Activated CD4-positive, CD25-positive, alpha-beta regulatory T cell (primary cell): ENCODE measurements at regions not wholly inside any gene's neighbourhood (a gene's known extent, or its start where the extent isn't known, plus 50 kb on each side); places are given as distances from the start of the nearest gene placed in this dataset.

Source experiments
- DNase-seq, 4 experiments: peaks; one replicate each; lab custom pipeline; 2025; lab: John Stamatoyannopoulos, UW

DNA sequence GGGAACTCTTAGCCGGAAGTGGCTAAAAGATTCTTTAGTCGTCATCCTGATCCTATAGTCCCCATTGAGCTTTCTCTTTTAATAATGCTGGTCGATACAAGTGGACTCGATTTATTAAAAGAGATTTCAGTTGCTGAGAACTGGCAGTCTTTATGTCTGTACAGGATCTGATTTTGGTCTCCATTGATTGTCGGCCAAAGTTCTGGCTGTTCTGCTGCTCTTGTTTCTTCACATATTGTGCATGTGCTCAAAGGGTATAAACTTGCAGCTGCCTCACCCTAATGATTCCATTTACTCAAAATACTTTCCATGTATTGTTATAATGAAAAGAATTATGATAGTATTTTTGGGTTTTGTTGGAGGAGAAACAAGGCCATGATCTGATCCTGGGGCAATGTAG is 100.7 kb upstream of the CTTNBP2 start:
- no peak for DNase-seq

DNA sequence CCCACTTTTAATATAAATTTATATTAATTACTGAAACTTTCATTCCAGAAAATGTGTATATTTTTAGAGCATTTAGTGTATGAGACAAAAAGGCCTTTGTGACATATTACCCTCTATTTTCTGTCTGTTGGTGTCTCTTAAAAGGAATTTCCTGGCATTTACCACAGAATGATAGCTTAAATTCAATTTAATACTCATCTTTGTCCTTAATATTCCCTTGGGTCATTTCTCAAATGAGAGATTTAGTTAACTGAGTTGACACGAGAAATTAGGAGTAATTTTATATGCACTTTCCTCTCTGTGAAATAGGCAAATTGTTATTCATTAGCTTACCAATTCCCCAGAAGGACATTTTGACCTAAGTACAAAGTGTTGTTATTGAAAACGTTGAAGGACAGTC is 101.7 kb upstream of the CTTNBP2 start:
- no peak for DNase-seq

DNA sequence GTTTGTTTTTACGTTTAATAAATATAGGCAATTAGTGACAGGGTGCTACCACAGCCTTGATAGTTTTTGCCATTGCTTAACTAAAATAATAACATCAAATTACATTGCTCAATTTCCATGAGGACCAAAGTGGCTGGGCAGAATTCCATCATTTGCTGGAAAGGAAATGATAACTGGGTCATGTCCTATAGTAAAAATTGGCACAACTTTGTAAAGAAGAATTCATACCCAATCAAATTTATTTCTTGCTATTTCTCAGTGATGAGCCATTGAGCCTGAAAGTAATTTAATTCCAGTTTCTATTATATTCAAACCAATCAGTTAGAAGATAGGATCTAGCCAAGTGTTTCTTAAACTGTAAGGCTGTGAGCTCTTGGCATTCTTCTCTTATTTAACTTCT is 102.2 kb upstream of the CTTNBP2 start:
- DNase-seq: no peak

DNA sequence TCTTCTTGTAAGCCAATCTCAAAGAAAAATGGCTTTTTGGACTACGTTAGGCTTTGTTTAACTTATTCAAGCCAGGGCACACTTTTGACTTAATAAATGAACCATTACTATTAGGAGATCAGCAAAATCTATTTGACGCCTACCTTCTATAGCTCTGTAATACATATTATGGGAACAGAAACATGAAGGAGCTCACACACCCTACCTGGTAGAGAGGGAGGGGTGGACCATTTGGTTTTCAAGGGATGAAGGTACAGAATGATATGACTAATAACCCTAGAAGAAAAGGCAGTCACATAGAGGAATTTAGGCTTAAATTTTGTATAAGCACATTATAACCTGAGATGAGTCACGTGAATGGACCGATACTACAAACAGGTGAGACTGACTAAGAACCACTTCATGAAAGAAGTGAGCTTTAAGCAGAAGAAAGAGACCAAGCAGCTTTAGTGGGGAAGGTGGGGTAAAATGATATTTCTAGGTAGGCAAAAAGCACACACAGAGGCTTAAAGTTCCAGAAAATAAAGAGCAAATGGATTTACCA is 106.8 kb upstream of the CTTNBP2 start:
- DNase-seq: no peak

DNA sequence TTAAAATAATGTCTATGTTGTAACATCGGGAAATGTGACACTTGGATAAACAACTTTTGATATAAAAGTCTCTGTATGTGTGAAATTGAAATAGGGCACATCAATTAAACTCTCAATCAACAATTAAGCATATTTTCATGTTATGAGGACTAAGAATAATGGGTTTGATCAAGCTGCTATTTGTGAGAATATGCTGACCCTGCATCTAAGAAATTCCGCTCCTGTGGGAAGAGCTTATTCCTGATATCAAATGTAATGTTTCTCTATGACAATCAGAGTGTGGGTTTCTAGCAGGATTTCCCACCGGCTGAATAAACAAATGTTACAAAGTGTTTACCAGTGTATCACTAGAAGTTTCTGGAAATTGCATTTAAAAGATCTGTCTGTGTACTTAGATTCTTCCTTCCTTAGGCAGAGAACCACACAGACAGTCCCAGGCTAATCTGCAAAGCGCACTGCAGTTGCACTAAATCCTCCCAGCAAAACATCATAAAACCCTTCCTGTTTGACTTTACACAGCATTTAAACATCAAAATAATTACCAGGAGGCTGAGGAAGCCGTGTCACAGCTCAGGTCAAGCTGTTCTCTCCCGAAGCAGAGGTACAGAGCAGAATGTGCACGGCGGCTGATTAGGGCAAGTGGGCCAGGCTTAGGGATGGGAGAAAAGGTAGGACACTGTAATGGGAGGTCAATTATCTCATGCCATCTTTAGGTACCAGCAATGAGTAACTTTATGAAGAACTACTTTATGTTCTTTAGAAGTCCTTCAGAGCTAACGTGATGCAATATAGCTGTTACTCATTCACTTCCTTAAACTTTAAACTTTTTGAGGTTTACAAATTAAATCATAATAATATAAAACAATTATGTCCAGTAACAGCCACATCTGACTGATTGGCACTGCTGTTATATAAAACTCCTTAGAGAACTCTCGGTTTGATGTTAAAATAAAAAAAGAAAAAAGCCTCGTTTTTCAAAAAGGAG is 109.1 kb upstream of the CTTNBP2 start:
- no peak for DNase-seq

DNA sequence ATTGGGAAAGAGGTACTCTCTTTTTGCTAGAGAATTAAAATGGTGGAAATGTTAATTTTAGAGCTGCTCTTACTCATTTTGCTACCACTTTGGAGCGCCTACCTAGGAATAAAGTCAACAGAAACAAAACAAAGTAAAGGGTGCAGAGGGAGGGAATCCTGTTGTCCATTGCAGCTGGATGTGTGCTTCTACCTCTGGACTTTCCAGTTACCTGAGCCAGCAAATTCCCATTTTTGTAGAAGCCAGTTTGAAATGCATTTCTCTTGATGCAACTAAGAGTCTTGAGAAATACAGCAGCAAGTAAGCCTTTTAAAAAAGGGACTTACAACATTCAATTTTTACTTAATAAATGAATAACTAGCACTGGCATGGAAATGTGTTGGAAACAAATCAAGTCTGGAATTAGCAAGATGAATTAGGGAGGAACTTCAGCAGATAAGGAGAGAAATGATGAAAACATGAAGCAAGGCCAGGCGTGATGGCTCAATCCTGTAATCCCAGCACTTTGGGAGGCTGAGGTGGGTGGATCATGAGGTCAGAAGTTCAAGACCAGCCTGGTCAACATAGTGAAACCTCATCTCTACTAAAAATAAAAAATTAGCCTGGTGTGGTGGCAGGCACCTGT is 113.5 kb upstream of the CTTNBP2 start:
- no peak for DNase-seq

DNA sequence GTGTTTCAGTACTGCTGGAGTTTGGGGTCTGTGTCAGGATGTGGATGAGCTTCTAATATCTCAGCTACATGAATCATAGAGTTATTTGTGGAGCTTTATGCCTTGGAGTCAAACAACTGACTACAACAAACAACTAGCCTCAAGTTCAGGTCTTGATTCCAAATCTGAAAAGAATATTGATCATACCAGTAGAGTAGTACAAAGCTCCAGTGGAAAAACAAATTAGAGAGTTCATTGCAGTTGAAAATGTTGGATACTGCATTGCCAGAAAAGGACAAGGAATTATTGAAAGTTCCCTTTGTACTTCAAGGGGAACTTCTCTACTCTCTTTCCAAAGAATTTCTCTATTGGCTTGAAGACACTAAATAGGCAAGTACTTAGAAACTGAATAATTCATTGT is 117.6 kb upstream of the CTTNBP2 start:
- no peak for DNase-seq

DNA sequence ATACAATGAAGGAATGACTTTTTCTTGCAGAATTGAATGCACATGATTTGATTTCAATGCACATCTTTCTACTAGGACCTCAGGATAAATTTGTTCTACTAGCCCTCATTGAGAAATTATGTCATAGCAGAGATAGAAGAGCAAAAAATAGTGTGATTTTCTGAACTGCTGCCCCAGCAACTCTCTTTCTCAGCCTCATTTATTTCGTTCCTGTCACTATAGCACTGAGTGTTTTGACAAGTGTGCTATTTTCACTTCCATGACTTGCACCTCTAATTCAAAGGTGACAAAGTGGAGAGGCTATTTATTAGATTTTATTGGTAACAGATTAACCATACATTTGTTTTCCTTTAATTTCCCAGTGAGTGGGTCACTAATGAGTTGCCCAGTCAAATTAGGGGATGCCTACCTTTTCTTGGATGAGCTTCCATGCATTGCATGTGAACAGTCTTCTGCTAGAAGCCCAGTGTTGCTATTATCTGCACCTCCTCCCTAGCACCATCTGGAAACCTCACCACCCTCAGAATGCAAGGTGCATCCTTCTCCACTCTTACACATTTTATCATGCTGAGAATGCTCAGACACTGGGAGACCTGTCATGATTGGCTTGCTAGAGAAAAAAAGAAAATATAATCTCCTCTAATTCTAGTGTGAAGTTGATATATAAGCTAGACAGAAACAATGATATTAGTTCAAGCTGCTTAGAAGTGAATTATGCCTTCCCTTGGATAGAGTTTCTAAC is 119.6 kb upstream of the CTTNBP2 start:
- DNase-seq: no peak

DNA sequence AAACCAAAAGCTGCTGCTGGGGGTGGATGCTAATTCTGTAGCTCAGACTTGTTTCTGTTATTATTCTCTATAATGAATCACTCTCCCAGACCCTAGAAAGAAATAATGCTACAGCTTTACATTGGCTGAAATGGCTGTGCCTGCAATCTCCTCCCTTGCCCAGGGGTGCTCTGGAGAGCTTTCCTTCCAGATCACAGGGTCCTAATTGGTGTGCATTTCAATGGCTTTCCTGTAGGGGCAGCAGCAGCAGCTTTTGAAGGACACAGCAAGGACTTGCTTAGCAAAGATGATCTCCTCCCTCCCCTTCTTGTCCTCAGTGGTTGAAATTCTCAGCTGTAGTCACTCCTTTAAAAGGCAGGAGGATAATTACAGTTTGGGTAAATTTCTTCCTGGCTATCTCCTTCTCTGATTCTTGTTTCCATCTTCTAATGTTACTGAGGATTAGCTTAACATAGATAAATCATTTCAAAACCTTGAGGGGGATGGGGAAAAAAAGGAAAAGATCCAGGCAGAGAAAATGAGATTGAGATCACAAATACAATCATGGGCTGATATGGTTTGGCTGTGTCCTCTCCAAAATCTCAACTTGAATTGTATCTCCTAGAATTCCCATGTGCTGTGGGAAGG is 120.2 kb upstream of the CTTNBP2 start:
- no peak for DNase-seq

DNA sequence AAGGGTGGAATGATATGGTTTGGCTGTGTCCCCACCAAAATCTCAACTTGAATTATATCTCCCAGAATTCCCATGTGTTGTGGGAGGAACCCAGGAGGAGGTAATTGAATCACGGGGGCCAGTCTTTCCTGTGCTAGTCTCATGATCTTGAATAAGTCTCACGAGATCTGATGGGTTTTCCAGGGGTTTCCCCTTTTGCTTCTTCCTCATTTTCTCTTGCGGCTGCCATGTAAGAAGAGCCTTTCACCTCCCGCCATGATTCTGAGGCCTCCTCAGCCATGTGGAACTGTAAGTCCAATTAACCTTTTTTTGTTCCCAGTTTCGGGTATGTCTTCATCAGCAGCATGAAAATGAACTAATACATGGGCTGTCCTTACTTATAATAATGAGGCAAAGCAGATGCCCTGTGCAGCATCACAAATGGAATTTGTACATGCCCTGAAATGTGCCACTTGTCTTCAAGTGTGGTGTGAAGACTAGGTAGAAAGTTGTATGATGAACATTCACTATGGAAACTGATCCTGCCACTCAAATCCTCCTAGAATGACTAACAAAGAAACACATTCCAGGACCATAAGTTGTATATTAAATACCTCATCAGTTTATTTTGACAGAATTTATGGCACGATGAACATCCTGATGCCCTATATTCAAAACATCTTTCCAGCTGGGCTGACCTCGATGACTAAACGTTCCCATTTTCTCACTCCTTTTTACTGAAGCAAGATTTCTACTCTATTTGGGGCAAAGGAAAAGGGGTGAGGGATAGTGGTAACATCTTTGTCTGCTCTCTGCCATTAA is 122.8 kb upstream of the CTTNBP2 start:
- no peak for DNase-seq

DNA sequence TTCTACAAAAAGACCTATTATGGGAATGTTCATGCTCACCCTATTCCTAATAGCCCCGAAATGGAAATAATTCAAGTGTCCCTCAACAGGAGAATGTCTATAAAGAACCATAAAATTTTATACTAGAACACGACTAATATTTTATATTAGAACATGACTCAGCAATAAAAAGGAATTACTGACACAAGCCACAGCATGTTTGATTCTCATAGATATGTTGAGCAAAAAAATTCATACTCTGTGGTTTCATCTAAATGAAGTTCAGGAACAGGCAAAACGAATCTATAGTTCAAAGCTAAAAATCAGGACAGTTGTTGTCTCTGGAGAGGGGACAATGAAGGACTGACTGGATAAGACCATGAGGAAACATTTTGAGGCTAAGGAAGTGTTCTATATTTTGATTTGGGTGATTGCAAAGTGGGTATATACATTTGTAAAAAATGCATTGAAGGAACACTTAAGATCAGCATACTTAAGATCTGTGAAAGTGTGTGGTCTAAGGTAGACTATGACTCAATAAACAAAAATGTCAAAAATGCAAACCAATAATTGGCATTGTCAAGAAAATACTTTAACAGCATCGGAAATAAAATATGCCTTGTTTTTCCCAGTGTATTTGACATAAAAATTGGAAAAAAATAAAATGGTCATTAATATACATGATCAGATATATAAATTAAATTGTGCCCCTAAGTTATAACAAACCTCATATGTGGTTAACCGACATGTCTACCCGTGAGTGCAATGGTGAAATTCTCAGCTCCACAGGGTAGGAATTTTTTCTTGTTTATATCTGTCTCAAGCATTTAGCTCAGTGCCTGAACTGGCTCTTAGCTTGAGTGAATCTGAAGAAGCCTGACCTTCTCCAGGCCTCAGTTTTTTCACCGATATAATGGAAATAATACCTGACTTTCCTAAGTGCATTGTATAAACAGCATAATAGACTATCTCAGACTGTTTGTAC is 124.9 kb upstream of the CTTNBP2 start:
- DNase-seq: no peak

DNA sequence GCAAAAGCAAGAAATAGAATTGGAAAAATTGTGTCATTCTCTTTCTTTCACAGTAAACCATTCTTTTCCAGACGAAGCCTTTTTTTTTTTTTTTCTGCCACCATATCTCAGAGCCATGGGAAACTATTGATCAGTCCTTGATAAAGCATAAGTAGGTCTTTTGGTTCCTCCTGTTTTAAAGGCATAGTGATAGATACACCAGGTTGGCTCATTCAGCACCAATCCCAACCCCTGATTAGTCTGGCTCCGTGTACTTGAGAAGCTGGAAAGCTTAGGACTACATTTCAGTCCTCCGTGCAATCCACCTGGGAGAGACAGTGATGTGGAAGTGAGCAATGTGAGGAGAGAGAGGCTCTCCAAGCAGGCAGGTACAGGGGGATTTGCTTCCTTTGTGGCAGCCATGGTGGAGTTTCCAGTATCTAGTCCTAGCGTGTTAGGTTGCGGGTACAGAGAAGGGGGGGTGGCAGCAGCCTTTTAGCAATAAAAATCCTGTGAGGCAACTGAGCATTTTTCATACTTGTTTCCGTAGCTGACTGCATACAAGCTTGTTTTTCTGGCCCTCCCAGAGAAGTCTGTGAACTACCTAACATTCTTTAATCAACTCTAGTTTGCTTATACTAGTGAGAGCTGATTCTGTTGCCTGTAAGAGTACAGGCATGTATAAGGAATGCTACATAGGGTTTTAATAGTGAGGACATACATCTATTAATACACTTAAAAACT is 127.4 kb upstream of the CTTNBP2 start:
- no peak for DNase-seq

DNA sequence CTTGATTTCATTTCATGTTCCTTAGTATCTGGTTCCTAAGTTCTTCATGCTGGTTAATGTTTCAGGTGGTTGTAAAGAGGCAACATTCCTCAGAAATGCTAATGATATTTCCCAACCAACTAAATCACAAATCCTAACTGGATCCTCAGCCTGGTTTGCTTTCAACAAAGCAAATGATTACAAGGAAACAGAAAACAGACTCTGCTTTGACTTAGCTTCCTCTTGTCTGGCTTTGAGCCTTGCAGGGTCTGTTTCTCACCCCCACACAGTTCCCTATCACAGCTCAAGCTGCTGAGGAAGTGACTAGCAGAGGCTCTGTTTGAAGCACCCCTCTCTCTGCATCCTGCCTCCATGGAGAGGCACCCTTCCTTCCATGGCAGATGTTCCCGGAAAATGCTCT is 130.2 kb upstream of the CTTNBP2 start:
- DNase-seq: no peak

DNA sequence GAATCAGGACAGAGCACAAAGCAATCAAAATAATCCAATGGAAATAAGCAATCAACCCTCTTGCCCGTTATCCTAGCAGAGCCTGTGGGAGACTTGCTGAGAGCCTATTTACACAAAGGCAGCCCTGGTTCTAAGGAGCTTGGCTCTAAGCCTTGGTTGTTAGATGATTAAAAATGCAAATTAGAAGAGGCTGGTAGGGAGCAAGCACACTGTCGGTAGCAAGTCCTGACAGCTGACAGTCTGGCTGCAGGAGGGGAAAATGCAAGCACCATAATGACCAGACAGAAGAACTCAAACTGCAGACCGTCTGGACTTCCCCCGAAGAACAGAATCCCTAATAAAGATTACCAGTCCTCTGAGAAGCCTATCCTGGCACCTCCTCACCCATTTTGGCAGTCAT is 131.8 kb upstream of the CTTNBP2 start:
- DNase-seq: no peak

DNA sequence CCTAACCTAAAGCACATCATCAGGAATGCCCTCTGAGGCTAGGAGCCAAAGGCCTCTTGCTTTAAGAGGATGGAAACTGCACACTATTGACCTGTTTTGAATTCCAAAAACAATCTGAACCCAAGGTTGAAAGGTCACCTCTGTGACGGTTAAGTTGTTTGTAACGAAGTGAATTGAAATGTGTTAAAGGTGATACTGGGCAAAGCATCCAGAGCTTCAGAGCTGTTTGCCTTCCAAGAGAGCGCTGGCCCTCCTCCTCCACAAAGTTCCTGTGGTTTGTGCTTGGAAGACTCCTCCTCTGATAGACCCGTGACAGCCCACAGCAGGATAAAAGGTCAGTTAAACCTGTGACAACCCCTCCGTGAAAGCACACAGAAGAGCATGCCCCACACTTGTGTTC is 133.7 kb upstream of the CTTNBP2 start:
- no peak for DNase-seq

DNA sequence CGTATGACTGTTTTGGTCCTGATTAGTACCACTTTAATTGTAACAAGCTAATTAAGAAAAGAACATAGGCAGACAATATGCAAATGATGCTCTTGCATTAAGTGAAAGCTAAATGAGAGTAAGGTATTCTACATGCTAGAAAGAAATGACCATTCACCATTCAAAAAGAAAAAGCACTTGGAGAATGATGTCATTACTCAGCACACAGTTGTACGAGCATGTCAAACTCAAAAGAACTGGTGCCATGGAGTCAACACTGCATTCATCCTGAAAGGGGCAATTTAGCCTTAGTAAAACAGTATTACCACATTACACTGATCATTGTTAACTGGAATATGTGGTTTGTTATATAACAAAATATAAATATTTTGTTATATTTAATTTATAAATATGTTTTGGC is 136.2 kb upstream of the CTTNBP2 start:
- DNase-seq: no peak

DNA sequence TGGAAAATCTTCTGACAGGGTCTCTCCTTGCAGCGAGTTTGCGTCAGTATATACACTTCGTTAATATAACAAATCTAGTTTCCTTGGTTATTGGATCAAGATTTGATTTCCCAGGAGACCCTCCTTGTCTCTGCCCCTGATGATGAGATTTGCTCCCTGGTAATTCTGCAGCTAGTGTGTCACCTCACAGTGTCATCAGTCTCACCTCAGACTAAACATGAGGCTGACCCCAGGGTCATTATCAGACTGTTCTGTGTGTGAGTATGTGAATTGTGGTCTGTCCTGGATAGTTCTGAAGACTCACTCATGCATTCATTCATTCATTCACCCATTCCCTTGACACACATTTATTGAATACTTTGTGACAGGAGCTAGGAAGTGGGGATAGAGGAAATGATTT is 138.4 kb upstream of the CTTNBP2 start:
- no peak for DNase-seq

DNA sequence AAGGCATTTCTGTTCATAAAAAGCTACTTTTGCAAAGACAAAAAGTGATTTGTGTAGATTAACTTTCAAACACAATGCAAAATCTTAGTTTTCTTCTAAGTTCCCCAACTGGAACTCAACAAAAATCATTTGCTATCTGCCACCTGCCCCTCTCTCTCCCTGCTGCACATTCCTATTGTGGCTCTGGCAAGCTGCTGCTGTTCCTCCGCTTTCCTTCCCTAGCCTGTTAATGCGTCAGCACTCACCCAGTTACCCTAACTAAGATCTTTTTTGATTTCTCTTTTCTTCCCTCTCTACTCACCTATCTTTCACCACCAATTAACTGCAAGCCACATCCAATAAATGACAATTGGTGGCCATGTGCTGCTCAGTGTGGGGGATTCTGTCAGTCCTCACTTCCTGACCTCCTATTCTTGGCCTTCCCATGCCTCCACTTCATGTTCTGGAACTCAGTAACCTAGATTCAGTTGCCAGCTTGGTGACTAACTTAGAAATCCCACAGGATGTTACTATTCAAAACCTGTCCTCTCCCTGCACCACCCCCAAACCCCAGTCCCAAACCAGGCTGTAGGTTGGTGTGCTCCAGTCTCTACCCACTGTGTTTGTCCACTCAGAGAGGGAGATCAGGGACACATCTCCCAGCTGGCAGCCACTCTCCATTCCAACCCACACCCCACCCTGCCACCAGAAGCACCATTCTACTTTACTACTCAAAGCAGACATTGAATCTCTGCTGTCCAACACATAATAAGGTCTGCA is 140.2 kb upstream of the CTTNBP2 start:
- no peak for DNase-seq

DNA sequence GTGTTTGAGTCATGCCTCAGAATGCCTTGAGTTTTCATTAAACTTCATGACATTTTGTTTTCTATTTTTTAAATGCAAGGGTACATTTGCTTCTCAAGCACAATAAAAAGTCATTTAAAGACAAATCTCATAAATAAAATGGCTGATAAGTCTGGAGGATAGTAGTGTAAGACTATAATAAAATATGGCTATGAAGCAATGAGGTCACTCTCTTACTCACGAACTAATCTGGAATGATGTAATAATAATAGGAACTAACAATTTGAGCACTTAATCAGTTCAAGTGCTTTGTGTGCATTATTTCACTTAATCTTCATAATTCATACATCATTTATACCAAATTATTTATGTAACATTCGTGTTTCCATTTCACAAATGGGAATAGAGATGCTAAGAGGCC is 149.3 kb upstream of the CTTNBP2 start:
- DNase-seq: no peak
